ENCODE measurements at regions not wholly inside any gene's neighbourhood (a gene's known extent, or its start where the extent isn't known, plus 50 kb on each side); places are given as distances from the start of the nearest gene placed in this dataset.

DNA sequence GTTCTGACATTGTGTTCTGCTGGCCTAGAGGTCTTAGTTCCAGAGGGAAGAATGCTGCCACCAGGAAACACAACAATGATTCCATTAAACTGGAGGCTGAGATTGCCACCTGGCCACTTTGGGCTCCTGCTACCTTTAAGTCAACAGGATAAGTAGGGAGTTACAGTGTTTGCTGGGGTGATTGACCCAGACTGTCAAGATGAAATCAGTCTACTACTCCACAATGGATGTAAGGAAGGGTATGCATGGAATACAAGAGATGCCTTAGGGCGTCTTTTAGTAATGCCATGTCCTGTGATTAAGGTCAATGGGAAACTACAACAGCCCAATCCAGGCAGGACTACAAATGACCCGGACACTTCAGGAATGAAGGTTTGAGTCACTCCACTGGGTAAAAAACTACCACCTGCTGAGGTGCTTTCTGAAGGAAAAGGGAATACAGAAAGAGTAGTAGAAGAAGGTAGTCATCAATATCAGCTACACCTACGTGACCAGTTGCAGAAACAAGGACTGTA, 852.6 kb downstream of the LRFN5 start:
- no peak for DNase-seq
- H3K4me3 Mint-ChIP-seq (ENCODE audit: unreplicated experiment), result no peak overlapping the region
- TF ChIP-seq, protein P1, sequence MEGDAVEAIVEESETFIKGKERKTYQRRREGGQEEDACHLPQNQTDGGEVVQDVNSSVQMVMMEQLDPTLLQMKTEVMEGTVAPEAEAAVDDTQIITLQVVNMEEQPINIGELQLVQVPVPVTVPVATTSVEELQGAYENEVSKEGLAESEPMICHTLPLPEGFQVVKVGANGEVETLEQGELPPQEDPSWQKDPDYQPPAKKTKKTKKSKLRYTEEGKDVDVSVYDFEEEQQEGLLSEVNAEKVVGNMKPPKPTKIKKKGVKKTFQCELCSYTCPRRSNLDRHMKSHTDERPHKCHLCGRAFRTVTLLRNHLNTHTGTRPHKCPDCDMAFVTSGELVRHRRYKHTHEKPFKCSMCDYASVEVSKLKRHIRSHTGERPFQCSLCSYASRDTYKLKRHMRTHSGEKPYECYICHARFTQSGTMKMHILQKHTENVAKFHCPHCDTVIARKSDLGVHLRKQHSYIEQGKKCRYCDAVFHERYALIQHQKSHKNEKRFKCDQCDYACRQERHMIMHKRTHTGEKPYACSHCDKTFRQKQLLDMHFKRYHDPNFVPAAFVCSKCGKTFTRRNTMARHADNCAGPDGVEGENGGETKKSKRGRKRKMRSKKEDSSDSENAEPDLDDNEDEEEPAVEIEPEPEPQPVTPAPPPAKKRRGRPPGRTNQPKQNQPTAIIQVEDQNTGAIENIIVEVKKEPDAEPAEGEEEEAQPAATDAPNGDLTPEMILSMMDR (IDR thresholded peaks at IDR 0.05; ENCODE audit: partially characterized antibody, unreplicated experiment), result no peak
- no peaks in the 10 kb centered on the region for H3K4me1 Mint-ChIP-seq (ENCODE audit: low read depth, unreplicated experiment)
- H3K27me3 Mint-ChIP-seq (ENCODE audit: unreplicated experiment), result peaks cover 3% of the 10 kb centered on the region
- no peaks in the 10 kb centered on the region for H3K36me3 Mint-ChIP-seq (ENCODE audit: unreplicated experiment)
- H3K9me3 Mint-ChIP-seq (ENCODE audit: unreplicated experiment), result no peaks in the 10 kb centered on the region
- H3K27ac Mint-ChIP-seq (ENCODE audit: unreplicated experiment), result no peak overlapping the region

GRCh38 chr14:42441615-42442014, 834.9 kb downstream of the LRFN5 start:
- H3K4me3 Mint-ChIP-seq (ENCODE audit: unreplicated experiment), result no peak overlapping the region
- DNase-seq, result no peak

DNA sequence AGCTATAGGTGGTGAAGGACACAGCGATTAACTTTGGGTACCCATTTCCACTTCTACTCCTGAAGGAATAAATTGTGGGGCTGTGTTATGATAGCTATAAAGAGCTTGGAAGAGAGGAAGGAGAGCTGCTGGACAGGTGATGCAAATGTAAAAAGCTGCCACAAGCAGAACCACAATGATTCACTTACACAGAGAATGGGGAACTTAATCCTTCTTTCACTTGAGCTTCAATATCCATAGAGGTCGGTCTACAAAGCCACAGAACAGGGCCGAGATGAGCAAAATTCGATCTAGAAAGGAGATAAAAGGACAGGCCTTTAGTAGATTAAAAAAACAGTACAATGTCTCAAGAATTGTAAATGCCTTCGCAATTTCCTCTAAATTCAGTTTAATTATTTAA, 831.1 kb downstream of the LRFN5 start:
- DNase-seq, result no peak
- TF ChIP-seq, protein P1 (IDR thresholded peaks at IDR 0.05; ENCODE audit: partially characterized antibody, unreplicated experiment), result no peak
- Mint-ChIP-seq H3K36me3 (ENCODE audit: unreplicated experiment) (peaks cover 6% of the 10 kb centered on the region), H3K9me3 (ENCODE audit: unreplicated experiment) (peaks cover 5% of the 10 kb centered on the region), H3K4me1 (ENCODE audit: low read depth, unreplicated experiment) (peaks cover 9% of the 10 kb centered on the region), H3K27me3 (ENCODE audit: unreplicated experiment) (peaks cover 5% of the 10 kb centered on the region), H3K4me3 (ENCODE audit: unreplicated experiment) (no peak overlapping the region), H3K27ac (ENCODE audit: unreplicated experiment) (no peak overlapping the region)

More at GRCh38 chr14:42441615-42442014, 834.9 kb downstream of the LRFN5 start:
- H3K9me3 Mint-ChIP-seq (ENCODE audit: unreplicated experiment), result peaks cover 2% of the 10 kb centered on the region
- TF ChIP-seq, protein P1 (IDR thresholded peaks at IDR 0.05; ENCODE audit: partially characterized antibody, unreplicated experiment), result no peak
- no peak overlapping the region for H3K27ac Mint-ChIP-seq (ENCODE audit: unreplicated experiment)
- H3K27me3 Mint-ChIP-seq (ENCODE audit: unreplicated experiment), result peaks cover 2% of the 10 kb centered on the region
- H3K36me3 Mint-ChIP-seq (ENCODE audit: unreplicated experiment), result no peaks in the 10 kb centered on the region
- H3K4me1 Mint-ChIP-seq (ENCODE audit: low read depth, unreplicated experiment), result peaks cover 9% of the 10 kb centered on the region

GRCh38 chr14:42429401-42429800, 822.7 kb downstream of the LRFN5 start:
- peaks cover 6% of the 10 kb centered on the region for H3K36me3 Mint-ChIP-seq (ENCODE audit: unreplicated experiment)
- peaks cover 1% of the 10 kb centered on the region for H3K4me1 Mint-ChIP-seq (ENCODE audit: low read depth, unreplicated experiment)
- TF ChIP-seq, protein P1 (IDR thresholded peaks at IDR 0.05; ENCODE audit: partially characterized antibody, unreplicated experiment), result no peak
- peaks cover 2% of the 10 kb centered on the region for H3K9me3 Mint-ChIP-seq (ENCODE audit: unreplicated experiment)
- H3K27ac Mint-ChIP-seq (ENCODE audit: unreplicated experiment), result peak overlapping the region; percentile 59
- H3K27me3 Mint-ChIP-seq (ENCODE audit: unreplicated experiment), result no peaks in the 10 kb centered on the region
- H3K4me3 Mint-ChIP-seq (ENCODE audit: unreplicated experiment), result no peak overlapping the region
- DNase-seq, result no peak

DNA sequence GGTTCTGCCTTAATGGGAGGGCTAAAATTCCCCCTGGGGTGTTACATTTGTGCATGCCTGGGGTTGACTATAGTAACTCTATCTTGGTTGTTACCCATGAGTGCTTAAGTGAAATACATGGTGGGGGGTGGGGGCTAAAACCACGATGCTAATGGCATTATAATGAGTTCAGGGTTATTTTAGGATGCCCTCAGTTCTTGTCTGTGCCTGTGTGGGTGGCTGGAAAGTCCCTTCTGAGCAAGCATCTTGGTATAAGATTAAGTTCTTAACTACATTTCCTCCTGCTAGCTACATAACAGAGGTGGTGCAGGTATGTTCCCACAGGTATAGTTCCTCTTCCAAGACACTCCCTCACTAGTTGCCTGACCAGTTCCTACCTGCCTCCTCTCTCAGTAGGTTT, 822.3 kb downstream of the LRFN5 start:
- Mint-ChIP-seq H3K27ac (ENCODE audit: unreplicated experiment) (no peak overlapping the region), H3K27me3 (ENCODE audit: unreplicated experiment) (no peaks in the 10 kb centered on the region), H3K36me3 (ENCODE audit: unreplicated experiment) (peaks cover 6% of the 10 kb centered on the region), H3K4me1 (ENCODE audit: low read depth, unreplicated experiment) (peaks cover 1% of the 10 kb centered on the region), H3K4me3 (ENCODE audit: unreplicated experiment) (no peak overlapping the region), H3K9me3 (ENCODE audit: unreplicated experiment) (peaks cover 2% of the 10 kb centered on the region)
- TF ChIP-seq, protein P1 (IDR thresholded peaks at IDR 0.05; ENCODE audit: partially characterized antibody, unreplicated experiment), result no peak
- DNase-seq, result no peak
